Psoas muscle (tissue), 7 donors: ENCODE measurements at regions not wholly inside any gene's neighbourhood (a gene's known extent, or its start where the extent isn't known, plus 50 kb on each side); places are given as distances from the start of the nearest gene placed in this dataset.

ENCODE experiments used
- ATAC-seq, 4 donors: fragments of 200-7000 bp; cut with Tn5 transposase; one replicate each; pipeline ENCODE4 v1.9.1; 2020; ENCODE audit warnings: moderate library complexity in 3 of 4, mild to moderate bottlenecking in 2 of 4
- DNase-seq, 2 donors: peaks; one replicate each; pipeline ENCODE4 v3.0.0-alpha.2; 2020
- H3K27ac ChIP-seq: fragments of 200-600 bp; one replicate; pipeline ENCODE4 v1.8.0; 2022
- H3K27me3 ChIP-seq, 3 donors: fragments of 200-600 bp in 1 of 3; one replicate each; pipeline versions ENCODE4 v1.6.1 to v1.8.0; 2013 to 2022; ENCODE audit warnings: low read length in 2 of 3, mild to moderate bottlenecking in 2 of 3, moderate library complexity in 1 of 3; ENCODE audit not compliant: insufficient read depth in 3 of 3
- H3K36me3 ChIP-seq, 2 donors: fragments of 200-600 bp in 1 of 2; one replicate each; pipeline versions ENCODE4 v1.6.1 to v1.8.0; 2013 to 2022; ENCODE audit warnings: low read depth in 1 of 2, mild to moderate bottlenecking in 1 of 2, moderate library complexity in 1 of 2; ENCODE audit not compliant: insufficient read depth in 1 of 2
- H3K4me1 ChIP-seq: fragments of 200-600 bp; one replicate; pipeline ENCODE4 v1.8.0; 2022
- H3K4me3 ChIP-seq: fragments of 200-600 bp; one replicate; pipeline ENCODE4 v1.8.0; 2022; ENCODE audit warnings: mild to moderate bottlenecking
- H3K9me3 ChIP-seq: fragments of 200-600 bp; one replicate; pipeline ENCODE4 v1.8.0; 2022
- WGBS, 3 donors: extraction: QIAGEN DNeasy Blood & Tissue Kit; methylation state at CpG; one replicate each; pipeline versions ENCODE4 v1.1.6 to v1.1.7; 2013; 5-methylcytosine and 5-hydroxymethylcytosine counted together
- intact Hi-C, 2 donors: fragments of 100-400 bp; cut with DNase I; formaldehyde crosslinking; loops; one replicate each; pipeline versions ENCODE4 v1.11.0 to v1.14.2; 2022
- TF ChIP-seq, protein P1 (sequence below): fragments of 200-600 bp; IDR thresholded peaks from one replicate; pipeline ENCODE4 v1.8.0; 2022; ENCODE audit warnings: antibody characterized with exemption
- donor health status: healthy with polysubstance abuse.
- donor health status: DM: no; HTN: no; CAD: no; lungs with moderate emphysema.
- donor health status: Bipolar disorder and iron deficiency.
- donor health status: healthy.
- donor health status: DM: yes; HTN: yes; CAD: no.
- donor health status: DM: no; HTN: no; CAD: no.
- donor health status: DM: yes; HTN: yes; CAD: no.

DNA sequence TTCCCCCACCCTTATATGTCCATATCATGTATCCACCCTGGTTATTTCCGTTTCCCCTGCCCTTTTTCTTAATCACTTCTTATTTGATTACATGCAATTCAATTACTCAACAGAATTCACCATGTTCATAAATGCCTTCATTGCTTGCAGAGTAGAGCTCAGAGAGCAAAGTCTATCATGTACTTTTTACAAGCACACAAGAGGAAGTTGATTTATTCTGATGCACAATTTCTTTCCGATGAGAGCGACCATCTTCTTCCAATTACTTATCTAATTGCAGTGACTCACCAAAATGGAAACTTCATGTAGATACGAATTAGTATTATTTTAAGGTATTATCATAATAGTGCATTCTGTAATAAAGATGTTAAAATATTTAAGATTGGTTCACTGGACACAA, 430.5 kb upstream of the KLF6 start:
- ATAC-seq (no peak), DNase-seq (no peak)
- WGBS, 3 donors: 83 to 90% (median 86%) methylated on average over 4 of the region's 4 CpGs
- H3K4me3 ChIP-seq: no peak overlapping the region
- H3K4me1 ChIP-seq: no peaks in the 10 kb centered on the region
- H3K9me3 ChIP-seq: no peaks in the 10 kb centered on the region
- H3K27ac ChIP-seq: no peak overlapping the region
- TF ChIP-seq, protein P1, sequence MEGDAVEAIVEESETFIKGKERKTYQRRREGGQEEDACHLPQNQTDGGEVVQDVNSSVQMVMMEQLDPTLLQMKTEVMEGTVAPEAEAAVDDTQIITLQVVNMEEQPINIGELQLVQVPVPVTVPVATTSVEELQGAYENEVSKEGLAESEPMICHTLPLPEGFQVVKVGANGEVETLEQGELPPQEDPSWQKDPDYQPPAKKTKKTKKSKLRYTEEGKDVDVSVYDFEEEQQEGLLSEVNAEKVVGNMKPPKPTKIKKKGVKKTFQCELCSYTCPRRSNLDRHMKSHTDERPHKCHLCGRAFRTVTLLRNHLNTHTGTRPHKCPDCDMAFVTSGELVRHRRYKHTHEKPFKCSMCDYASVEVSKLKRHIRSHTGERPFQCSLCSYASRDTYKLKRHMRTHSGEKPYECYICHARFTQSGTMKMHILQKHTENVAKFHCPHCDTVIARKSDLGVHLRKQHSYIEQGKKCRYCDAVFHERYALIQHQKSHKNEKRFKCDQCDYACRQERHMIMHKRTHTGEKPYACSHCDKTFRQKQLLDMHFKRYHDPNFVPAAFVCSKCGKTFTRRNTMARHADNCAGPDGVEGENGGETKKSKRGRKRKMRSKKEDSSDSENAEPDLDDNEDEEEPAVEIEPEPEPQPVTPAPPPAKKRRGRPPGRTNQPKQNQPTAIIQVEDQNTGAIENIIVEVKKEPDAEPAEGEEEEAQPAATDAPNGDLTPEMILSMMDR: no peak
- no peaks in the 10 kb centered on the region for H3K36me3 ChIP-seq
- H3K27me3 ChIP-seq: no peaks in the 10 kb centered on the region
- intact Hi-C loops: no loop called here

GRCh38 chr10:4214908-4215307, 429.9 kb upstream of the KLF6 start:
- TF ChIP-seq, protein P1: no peak
- Histone ChIP-seq H3K4me3 (no peak overlapping the region), H3K4me1 (no peaks in the 10 kb centered on the region), H3K9me3 (no peaks in the 10 kb centered on the region), H3K27me3 (no peaks in the 10 kb centered on the region), H3K27ac (no peak overlapping the region), H3K36me3 (no peaks in the 10 kb centered on the region)
- ATAC-seq (no peak), DNase-seq (no peak)
- 37 to 64% (median 44%) methylated on average over 1 of the region's 1 CpG for WGBS, 3 donors
- intact Hi-C loops: no loop called here

GRCh38 chr10:4213441-4213840, 428.4 kb upstream of the KLF6 start:
- H3K4me3 ChIP-seq: no peak overlapping the region
- intact Hi-C loops: no loop called here
- no peak for DNase-seq
- 95 to 96% (median 96%) methylated on average over 4 of the region's 4 CpGs for WGBS, 3 donors
- TF ChIP-seq, protein P1: no peak
- ATAC-seq: no peak
- H3K4me1 ChIP-seq: no peaks in the 10 kb centered on the region
- no peaks in the 10 kb centered on the region for H3K36me3 ChIP-seq
- H3K9me3 ChIP-seq: no peaks in the 10 kb centered on the region
- no peak overlapping the region for H3K27ac ChIP-seq
- H3K27me3 ChIP-seq: no peaks in the 10 kb centered on the region

DNA sequence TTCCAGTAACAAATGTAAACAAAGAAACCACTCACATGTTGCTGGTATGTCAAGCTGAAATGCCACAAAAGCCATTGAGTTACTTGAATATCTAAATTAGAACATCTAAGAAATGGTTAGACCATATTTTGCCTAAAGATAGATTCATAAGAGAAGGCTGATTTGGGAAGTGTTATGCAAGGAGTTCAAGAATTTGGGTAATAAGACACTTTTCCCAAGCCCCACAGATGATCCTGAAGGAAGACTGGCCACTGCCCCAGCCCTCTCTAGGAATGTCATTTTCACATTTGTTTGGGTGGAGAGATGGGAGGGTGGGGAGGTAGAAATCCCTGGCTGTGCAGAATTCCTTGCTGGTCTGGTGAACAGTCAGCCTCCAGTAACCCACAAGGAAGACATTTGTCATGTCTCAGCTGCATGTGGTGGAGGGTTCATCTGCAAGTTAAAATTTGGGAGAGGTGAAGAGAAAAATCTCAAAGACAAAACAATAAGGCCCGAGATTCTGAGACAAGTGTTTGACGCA, 427.2 kb upstream of the KLF6 start:
- TF ChIP-seq, protein P1: no peak
- intact Hi-C loops: no loop called here
- H3K9me3 ChIP-seq: no peaks in the 10 kb centered on the region
- WGBS, 3 donors: 94 to 98% (median 96%) methylated on average over 2 of the region's 2 CpGs
- H3K4me1 ChIP-seq: no peaks in the 10 kb centered on the region
- no peak for ATAC-seq
- no peak overlapping the region for H3K4me3 ChIP-seq
- H3K27ac ChIP-seq: no peak overlapping the region
- no peak for DNase-seq
- H3K36me3 ChIP-seq: no peaks in the 10 kb centered on the region
- no peaks in the 10 kb centered on the region for H3K27me3 ChIP-seq

DNA sequence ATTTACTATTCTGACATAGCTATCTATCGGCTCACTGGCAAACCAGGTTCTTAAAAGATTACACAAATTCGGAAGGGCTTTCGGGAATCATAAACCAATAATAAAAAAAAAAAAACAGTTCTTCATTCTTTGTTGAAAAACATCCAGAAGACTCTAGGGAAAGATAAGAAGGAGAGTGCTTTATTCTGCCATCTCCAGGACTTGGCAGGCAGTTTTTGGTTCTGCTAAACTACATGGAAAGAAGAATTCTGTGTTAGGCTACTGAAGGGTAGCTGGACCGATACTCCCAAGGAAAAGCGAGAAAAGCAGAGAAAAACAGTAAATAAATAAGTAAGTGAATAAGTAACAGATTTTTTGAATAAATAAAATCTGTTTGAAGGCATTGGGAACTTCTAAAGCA, 423.5 kb upstream of the KLF6 start:
- no peaks in the 10 kb centered on the region for H3K36me3 ChIP-seq
- intact Hi-C loops: no loop called here
- H3K27ac ChIP-seq: no peak overlapping the region
- no peak overlapping the region for H3K4me3 ChIP-seq
- ATAC-seq (no peak), DNase-seq (no peak)
- no peaks in the 10 kb centered on the region for H3K9me3 ChIP-seq
- WGBS, 3 donors: 75 to 88% (median 87%) methylated on average over 5 of the region's 5 CpGs
- H3K27me3 ChIP-seq: no peaks in the 10 kb centered on the region
- no peaks in the 10 kb centered on the region for H3K4me1 ChIP-seq
- TF ChIP-seq, protein P1: no peak
